ENCODE measurements at regions not wholly inside any gene's neighbourhood (a gene's known extent, or its start where the extent isn't known, plus 50 kb on each side); places are given as distances from the start of the nearest gene placed in this dataset.

GRCh38 chr16:11411059-11411550, 65.8 kb downstream of the RMI2 start:
- no TSS peak for BruUV-seq (replicated peaks)
- no peak for DNase-seq
- H3K4me3 Mint-ChIP-seq (ENCODE audit: unreplicated experiment): no peak overlapping the region

GRCh38 chr16:11412175-11412904, 67.1 kb downstream of the RMI2 start:
- Mint-ChIP-seq H3K9me3 (ENCODE audit: unreplicated experiment) (no peaks in the 10 kb centered on the region), H3K27ac (ENCODE audit: unreplicated experiment) (no peak overlapping the region), H3K4me3 (ENCODE audit: unreplicated experiment) (no peak overlapping the region), H3K36me3 (ENCODE audit: insufficient read depth, unreplicated experiment) (no peaks in the 10 kb centered on the region), H3K4me1 (ENCODE audit: low read depth, unreplicated experiment) (no peaks in the 10 kb centered on the region), H3K27me3 (ENCODE audit: insufficient read depth, unreplicated experiment) (no peaks in the 10 kb centered on the region)
- no peaks in the 10 kb centered on the region for H3K36me3 ChIP-seq (ENCODE audit: control insufficient read depth, insufficient read depth, low read length)
- H3K27me3 ChIP-seq (replicated peaks; ENCODE audit: control insufficient read depth, insufficient read depth, low read length): no peaks in the 10 kb centered on the region
- CTCF ChIA-PET: no interaction called here
- no peak overlapping the region for H3K4me3 ChIP-seq (ENCODE audit: low read depth, low read length)
- H3K9me3 ChIP-seq: no peaks in the 10 kb centered on the region
- no peak for DNase-seq
- intact Hi-C loops (cut with micrococcal nuclease; ENCODE audit: unreplicated experiment): no loop called here
- H3K4me1 ChIP-seq: no peaks in the 10 kb centered on the region
- TF ChIP-seq CTCF (IDR thresholded peaks at IDR 0.05; ENCODE audit: insufficient read depth in 1 of 2, low read depth in 1 of 2, low read length in 1 of 2, severe bottlenecking in 1 of 2, unreplicated experiment in 1 of 2): no peak
- POLR2A ChIA-PET: no interaction called here
- no TSS peak for BruUV-seq (replicated peaks)

More at GRCh38 chr16:11411059-11411550, 65.8 kb downstream of the RMI2 start:
- Mint-ChIP-seq H3K27ac (ENCODE audit: unreplicated experiment) (no peak overlapping the region), H3K36me3 (ENCODE audit: insufficient read depth, unreplicated experiment) (no peaks in the 10 kb centered on the region), H3K9me3 (ENCODE audit: unreplicated experiment) (no peaks in the 10 kb centered on the region), H3K4me1 (ENCODE audit: low read depth, unreplicated experiment) (no peaks in the 10 kb centered on the region), H3K27me3 (ENCODE audit: insufficient read depth, unreplicated experiment) (no peaks in the 10 kb centered on the region)
- Histone ChIP-seq H3K36me3 (ENCODE audit: control insufficient read depth, insufficient read depth, low read length) (no peaks in the 10 kb centered on the region), H3K9me3 (no peaks in the 10 kb centered on the region), H3K4me3 (ENCODE audit: low read depth, low read length) (no peak overlapping the region), H3K4me1 (no peaks in the 10 kb centered on the region), H3K27me3 (replicated peaks; ENCODE audit: control insufficient read depth, insufficient read depth, low read length) (no peaks in the 10 kb centered on the region)
- ChIA-PET POLR2A (no interaction called here), CTCF (no interaction called here)
- intact Hi-C loops (cut with micrococcal nuclease; ENCODE audit: unreplicated experiment): no loop called here
- no peak for TF ChIP-seq CTCF (IDR thresholded peaks at IDR 0.05; ENCODE audit: insufficient read depth in 1 of 2, low read depth in 1 of 2, low read length in 1 of 2, severe bottlenecking in 1 of 2, unreplicated experiment in 1 of 2)

GRCh38 chr16:11412965-11413887, 68.0 kb downstream of the RMI2 start:
- no peaks in the 10 kb centered on the region for H3K4me1 Mint-ChIP-seq (ENCODE audit: low read depth, unreplicated experiment)
- no TSS peak for BruUV-seq (replicated peaks)
- ChIA-PET CTCF (no interaction called here), POLR2A (no interaction called here)
- Histone ChIP-seq H3K36me3 (ENCODE audit: control insufficient read depth, insufficient read depth, low read length) (no peaks in the 10 kb centered on the region), H3K27me3 (replicated peaks; ENCODE audit: control insufficient read depth, insufficient read depth, low read length) (no peaks in the 10 kb centered on the region), H3K4me3 (ENCODE audit: low read depth, low read length) (no peak overlapping the region), H3K4me1 (no peaks in the 10 kb centered on the region), H3K9me3 (no peaks in the 10 kb centered on the region)
- H3K36me3 Mint-ChIP-seq (ENCODE audit: insufficient read depth, unreplicated experiment): no peaks in the 10 kb centered on the region
- H3K27ac Mint-ChIP-seq (ENCODE audit: unreplicated experiment): no peak overlapping the region
- TF ChIP-seq CTCF (IDR thresholded peaks at IDR 0.05; ENCODE audit: insufficient read depth in 1 of 2, low read depth in 1 of 2, low read length in 1 of 2, severe bottlenecking in 1 of 2, unreplicated experiment in 1 of 2): no peak
- no peaks in the 10 kb centered on the region for H3K27me3 Mint-ChIP-seq (ENCODE audit: insufficient read depth, unreplicated experiment)
- intact Hi-C loops (cut with micrococcal nuclease; ENCODE audit: unreplicated experiment): no loop called here
- no peak overlapping the region for H3K4me3 Mint-ChIP-seq (ENCODE audit: unreplicated experiment)
- H3K9me3 Mint-ChIP-seq (ENCODE audit: unreplicated experiment): no peaks in the 10 kb centered on the region
- DNase-seq: no peak
